Peyer's patch (tissue), 4 donors: ENCODE measurements at regions not wholly inside any gene's neighbourhood (a gene's known extent, or its start where the extent isn't known, plus 50 kb on each side); places are given as distances from the start of the nearest gene placed in this dataset.

ENCODE experiments used
- CTCF ChIP-seq, 6 experiments: fragments of 450-650 bp in 4 of 6; fragments of 200-600 bp in 2 of 6; sonication (generic) in 1 of 6; IDR thresholded peaks; one replicate each; pipeline ENCODE4 v1.5.1; 2017 to 2019; ENCODE audit warnings: antibody characterized with exemption in 6 of 6, mild to moderate bottlenecking in 3 of 6, moderate library complexity in 1 of 6
- POLR2A ChIP-seq, 2 donors: fragments of 450-650 bp; IDR thresholded peaks; one replicate each; pipeline ENCODE4 v1.5.1; 2017; ENCODE audit warnings: antibody characterized with exemption in 2 of 2, mild to moderate bottlenecking in 2 of 2, moderate library complexity in 2 of 2

- TF ChIP-seq CTCF (IDR thresholded peaks at IDR 0.05) (no peak), POLR2A (IDR thresholded peaks at IDR 0.05) (no peak)
These were observed 668.0 kb upstream of the RGS18 start for GRCh38 chr1:191490303-191490702.
